Stimulated activated CD4-positive, alpha-beta T cell treated with anti-CD3 and anti-CD28 coated beads, Interleukin-4, amount 100 ng/mL, for 4 hours (primary cell): ENCODE measurements at regions not wholly inside any gene's neighbourhood (a gene's known extent, or its start where the extent isn't known, plus 50 kb on each side); places are given as distances from the start of the nearest gene placed in this dataset.
"Not testable (repeated sequence)": the region's sequence is repeated elsewhere in the genome, so short reads cannot be mapped to it uniquely, and the experiment has no call there.

Experiments
- DNase-seq, 2 experiments: peaks; one replicate each; pipeline ENCODE4 v3.0.0-alpha.2; 2020

DNA sequence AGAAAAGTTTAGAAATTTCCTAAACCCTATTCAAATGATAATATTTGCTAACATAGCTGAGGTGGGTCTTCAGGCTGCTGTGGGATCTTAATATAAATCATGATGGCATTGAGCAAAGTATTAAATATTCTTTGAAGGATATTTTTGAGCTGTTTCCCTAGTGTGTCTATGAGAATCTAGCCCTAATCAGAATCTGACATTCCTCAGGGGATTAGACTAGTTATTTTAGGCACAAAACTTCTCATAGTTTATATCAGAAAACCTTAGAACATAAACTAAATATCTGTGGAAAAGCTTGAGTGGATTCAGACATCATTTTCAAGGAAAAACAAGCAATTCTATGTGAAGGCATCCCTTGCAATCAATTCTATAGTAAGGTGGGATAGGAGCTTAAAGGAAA lies 594.5 kb downstream of the RFPL4B start:
- no peak for DNase-seq

DNA sequence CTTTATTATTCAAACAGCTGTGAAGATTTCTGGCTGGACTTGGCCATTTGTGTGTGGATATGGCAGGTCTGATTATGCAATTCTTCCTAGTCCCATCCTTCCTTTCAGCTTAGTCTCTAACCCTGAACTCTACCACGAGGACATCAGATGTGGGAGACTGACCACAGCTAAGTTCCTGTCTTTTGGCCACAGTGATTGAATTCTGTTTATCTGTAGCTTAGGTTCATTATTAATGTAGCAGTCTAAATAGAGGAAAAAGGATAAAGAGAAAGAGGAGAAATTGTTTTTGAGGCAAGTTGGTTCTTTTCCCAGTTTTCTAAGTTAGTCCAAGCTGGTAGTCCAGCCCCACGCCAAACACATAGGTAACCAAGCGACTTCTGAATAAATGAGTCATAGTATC lies 598.9 kb downstream of the RFPL4B start:
- DNase-seq, result no peak

DNA sequence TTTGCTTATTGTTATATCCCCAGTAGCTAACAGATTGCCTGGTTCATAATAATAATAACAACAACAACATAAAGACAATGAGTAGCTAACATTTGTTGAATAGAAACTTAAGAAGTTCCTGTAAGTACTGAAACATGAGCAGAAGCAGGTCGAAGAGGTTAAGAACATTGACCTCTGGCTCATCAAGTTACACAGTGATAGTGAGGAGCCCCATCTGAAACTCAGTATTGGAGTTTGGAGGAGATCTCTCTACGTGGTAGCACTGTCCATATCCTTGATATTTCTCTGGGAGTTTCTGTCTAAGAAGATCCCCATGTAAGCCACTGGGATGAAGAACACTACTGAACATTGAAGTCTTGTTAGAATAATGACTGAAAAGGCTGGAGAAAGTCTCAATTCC lies 600.4 kb downstream of the RFPL4B start:
- DNase-seq, result no peak

DNA sequence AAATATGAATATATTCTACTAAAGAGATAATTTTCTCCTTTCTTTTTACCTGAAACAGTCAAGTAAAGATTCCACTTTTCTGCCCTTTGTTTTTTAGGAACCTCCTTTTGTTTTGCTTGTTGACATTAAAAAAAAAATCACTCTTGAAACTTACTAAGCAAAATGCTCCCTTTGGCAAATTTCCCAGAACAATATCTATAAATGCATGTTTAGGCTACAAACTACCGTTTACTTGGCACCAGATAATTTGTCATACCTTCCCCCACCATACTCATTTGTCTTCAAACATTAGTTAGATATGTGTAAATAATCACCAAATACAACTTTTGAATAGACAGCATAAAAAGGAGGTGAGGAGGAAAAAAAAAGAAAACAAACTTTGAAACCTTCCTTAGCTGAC lies 604.7 kb downstream of the RFPL4B start:
- DNase-seq, result no peak

DNA sequence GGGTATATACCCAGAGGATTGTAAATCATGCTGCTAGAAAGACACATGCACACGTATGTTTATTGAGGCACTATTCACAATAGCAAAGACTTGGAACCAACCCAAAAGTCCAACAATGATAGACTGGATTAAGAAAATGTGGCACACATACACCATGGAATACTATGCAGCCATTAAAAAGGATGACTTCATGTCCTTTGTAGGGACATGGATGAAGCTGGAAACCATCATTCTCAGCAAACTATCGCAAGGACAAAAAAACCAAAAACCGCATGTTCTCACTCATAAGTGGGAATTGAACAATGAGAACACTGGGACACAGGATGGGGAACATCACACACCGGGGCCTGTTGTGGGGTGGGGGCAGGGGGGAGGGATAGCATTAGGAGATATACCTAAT lies 608.6 kb downstream of the RFPL4B start:
- not testable (repeated sequence) for DNase-seq

DNA sequence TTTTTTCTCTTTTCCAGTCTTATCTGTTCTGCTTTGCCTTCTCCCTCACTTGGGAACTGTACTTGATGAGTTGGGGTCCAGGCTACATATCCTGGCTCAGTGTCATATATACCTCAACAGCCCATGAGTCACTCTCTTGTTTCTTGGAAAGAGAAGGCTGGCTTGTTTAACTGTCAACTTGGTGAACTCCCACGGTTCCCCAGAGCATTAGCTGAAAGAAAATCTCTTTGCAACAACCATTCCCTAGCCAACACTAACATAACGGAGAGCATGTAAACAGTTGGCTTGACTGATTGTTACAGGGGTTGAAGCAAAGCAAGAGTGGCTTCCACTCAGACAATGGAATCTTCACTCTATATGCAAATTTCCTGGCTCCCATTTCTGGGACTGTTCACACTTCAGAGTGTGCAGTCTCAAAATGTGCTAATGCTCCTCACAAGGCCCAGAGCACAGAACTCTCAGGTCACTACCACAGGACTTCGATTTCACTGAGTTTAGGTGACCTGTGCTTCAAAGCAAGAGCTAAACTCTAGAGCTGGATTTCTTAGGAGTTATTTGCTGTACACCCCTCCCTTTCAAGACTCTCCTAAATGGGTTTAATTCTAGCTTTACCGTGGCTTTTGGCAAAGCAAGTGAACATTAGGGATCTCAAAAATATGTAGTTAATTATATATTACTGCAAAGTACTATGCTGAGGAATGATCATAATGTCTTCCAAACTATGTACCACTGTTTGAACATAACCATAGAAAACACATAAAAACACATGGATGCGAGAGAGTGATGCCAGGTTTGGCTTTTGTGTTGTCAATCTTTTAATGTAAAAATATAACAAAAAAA lies 609.8 kb downstream of the RFPL4B start:
- DNase-seq, result no peak

DNA sequence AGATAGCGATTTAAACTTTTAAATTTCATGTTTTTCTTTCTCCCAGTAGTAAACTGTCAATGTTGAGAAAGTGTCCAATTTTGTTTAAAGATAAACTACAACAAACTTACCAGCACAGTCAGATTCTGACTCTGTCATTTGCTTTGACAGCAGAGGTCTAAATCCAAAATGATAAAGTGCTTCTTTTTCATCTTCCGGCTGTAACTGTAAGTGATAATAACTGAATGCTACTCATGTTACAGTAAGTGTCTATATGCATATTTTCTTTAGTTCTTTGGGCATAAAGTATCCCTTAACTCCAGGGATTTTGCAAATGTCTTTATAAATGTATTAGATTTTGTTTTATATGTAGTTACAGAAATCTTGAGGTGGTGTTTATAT lies 610.4 kb downstream of the RFPL4B start:
- DNase-seq, result no peak

DNA sequence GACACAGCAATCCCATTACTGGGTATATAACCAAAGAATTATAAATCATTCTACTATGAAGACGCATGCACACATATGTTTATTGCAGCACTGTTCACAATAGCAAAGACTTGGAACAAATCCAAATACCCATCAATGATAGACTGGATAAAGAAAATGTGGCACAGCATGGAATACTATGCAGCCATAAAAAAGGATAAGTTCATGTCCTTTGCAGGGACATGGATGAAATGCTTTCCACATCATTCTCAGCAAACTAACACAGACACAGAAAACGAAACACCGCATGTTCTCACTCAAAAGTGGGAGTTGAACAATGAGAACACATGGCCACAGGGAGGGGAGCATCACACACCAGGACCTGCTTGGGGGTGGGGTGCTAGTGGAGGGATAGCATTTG lies 613.0 kb downstream of the RFPL4B start:
- DNase-seq, result not testable (repeated sequence)

DNA sequence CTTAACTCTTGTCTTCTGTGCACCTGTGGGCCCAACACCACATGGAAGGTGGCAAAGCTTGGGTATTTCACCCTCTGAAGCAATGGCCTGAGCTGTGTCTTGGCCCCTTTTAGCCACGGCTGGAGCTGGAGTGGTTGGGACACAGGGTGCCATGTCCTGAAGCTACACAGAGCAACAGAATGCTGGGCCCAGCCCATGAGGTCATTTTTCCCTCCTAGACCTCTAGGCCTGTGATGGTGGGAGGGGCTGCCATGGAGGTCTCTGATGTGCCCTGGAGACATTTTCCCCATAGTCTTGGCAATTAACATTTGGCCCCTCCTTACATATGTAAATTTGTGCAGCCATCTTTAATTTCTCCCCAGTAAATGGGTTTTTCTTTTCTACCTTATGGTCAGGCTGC lies 620.8 kb downstream of the RFPL4B start:
- DNase-seq, result no peak

DNA sequence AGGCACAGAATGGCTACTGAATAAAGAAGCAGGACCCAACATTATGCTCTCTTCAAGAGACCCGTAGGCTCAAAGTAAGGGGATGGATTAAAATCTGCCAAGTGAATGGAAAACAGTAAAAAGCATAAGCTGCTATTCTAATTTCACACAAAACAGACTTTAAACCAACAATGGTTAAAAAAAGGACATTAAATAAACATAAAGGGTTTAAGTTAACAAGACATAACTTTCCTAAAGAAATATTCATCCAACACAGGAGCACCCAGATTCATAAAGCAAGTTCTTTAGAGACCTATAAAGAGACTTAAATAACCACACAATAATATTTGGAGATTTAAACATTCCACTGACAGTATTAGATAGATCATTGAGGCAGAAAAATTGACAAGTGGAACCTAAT lies 624.5 kb downstream of the RFPL4B start:
- DNase-seq, result no peak

DNA sequence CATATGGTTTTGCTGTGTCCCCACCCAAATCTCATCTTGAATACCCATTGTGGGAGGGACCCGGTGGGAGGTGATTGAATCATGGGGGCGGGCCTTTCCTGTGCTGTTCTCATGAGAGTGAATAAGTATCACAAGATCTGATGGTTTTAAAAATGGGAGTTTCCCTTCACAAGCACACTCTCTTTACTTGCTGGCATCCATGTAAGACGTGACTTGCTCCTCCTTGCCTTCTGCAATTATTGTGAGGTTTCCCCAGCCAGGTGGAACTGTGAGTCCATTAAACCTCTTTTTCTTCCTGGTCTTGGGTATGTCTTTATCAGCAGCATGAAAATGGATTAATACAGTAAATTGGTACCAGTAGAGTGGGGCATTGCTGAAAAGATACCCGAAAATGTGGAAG lies 627.8 kb downstream of the RFPL4B start:
- not testable (repeated sequence) for DNase-seq

DNA sequence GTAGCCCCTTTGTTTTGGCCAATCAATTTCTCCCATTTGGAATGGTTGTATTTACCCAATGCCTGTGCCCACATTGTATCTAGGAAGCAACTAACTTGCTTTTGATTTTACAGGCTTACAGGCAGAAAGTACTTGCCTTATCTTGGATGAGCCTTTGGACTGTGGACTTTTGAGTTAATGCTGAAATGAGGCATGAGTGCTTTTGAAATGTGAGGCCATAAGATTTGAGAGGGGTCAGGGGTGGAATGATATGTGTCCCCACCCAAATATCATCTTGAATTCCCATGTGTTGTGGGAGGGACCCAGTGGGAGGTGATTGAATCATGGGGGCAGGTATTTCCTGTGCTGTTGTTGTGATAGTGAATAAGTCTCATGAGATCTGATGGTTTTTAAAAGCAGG lies 629.4 kb downstream of the RFPL4B start:
- not testable (repeated sequence) for DNase-seq

DNA sequence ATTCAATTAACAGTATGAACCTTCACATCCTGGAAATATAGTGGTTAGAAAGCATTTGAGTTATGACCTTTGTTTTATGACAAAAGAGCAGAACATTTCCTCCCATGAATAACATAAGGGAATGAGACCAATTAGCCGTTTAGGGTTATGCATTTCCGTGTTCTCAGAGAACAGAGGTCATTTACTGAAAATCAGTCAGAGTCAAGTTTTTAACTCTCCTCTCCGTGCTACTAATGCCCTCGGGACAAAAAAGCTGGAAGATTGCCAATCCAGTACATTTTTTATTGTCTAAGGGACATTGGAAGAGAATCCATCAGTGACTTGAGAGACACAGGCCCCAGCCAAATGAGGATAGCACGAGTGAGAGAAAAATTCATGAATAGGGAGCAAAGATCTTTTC lies 632.7 kb downstream of the RFPL4B start:
- no peak for DNase-seq

DNA sequence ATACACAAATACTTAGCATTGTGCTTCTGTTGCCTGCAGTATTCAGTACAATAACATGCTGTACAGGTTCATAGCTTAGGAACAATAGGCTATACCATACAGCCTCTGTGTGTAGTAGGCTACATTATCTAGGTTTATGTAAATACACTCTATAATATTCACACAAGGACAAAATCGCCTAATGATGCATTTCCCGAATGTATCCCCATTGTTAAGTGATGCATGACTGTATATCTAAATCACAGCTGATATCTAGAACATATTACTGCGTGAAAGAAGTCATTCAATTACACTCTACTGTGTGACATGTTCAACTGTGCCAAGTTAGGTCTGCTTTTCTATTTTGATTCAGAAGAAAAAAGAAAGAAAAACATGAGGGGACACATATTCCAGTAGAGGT lies 633.5 kb downstream of the RFPL4B start:
- no peak for DNase-seq

DNA sequence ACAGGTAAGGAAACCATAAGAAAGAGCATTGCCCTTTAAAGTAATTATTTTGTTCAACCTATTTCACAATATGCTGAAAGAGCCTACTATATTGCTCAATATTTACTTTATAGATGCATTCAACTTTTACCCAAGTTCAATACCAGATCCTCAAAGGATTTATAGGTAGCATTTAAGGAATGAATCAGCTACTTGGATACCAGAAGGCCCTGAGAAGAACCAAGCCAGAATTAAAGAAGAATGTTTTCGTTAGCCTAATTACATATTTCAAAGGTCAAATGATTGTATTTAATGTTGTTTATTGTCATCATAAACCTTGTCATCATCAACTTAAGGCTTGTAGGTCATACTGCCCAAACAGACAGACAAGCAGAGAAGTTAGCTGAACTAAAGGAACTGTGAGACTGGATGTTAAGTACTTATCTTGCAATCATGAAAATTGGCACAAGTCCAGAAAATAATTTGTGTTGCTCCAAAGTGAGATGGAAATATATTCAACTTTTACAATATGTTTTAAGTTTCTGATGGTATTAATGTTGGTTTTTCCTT lies 636.7 kb downstream of the RFPL4B start:
- DNase-seq, result no peak

DNA sequence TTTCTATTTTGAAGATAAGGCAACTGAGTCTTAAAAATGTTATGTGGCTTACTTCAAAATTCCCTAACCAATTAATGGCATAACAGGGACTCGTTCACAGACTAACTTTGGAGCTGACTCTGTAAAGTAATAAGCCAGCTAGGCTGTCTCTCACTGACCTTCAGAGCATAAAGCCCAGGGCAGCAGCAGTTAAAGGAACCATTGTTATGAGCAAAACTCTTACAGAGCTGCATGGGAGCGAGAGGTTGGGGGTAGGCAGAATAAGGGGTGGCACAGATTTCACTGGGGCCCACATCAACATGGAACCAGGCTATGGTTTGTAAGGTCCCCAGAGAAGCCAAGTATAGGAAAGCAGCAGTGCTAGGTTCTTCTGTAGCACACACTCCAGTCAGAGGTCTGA lies 637.8 kb downstream of the RFPL4B start:
- DNase-seq, result no peak

DNA sequence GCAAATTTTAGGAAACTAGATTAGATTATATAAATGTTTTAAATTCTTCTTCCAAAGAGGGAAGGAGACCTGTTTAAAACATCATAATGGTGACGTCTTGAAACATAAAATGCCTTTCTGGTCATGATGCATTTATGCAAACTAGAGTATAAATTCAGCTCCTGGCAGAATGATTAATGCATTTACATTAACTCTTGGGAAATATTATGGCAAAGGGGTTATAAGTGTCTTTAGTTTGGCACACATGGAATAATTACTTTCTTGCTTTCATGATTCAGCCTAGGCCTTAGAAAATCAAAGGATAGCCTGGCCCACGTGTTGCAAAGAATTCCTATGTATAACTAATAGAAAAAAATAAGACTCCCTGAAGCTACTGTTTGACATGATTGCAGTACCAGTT lies 639.2 kb downstream of the RFPL4B start:
- DNase-seq, result no peak

DNA sequence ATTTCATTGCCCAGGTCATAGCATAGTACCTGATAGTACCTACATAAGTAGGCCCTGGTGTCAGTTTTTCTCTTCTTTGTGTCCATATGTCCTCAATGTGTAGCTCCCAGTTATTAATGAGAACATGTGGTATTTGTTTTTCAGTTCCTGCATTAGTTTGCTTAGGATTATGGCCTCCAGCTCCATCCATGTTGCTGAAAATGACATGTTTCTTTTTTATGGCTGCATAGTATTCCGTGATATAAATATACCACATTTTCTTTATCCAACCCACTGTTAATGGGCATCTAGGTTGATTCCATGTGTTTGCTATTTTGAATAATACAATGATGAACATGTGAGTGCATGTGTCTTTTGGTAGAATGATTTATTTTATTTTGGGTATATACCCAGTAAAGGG lies 641.6 kb downstream of the RFPL4B start:
- no peak for DNase-seq

DNA sequence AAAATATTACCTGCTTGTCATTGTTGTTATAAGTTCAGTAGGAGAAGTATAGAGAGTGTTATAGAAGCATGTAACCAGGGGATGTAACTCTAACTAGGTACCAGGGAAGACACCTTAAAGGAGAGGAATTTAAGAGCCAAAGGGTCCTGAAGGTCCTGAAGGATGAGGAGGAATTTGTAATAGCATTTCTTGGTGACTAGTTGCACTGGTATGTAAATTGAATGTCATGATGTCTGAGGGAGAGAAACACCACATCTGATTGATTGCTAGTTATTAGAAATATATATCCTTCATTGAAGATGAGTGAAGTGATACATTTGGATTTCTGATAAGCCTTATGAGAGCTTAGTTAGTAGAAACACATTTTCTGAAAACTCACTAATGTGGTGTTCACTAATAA lies 643.8 kb downstream of the RFPL4B start:
- DNase-seq, result no peak

DNA sequence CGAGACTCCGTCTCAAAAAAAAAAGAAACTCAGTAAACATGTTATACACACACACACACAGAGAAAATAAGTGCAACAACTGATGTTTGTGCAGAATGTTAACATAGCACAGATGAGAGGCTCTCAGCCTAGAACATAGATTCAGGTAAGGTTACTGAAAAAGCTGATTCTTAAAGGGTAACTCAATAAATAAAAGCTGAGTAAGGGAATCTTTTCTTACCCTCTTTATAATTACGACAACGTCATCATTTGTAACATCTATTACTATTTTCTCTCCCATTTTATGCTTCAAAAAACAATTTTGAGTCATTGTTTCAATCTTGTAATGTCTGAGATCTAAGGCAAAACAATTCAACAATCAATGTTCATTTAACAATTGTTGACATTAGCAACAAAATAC lies 644.8 kb downstream of the RFPL4B start:
- no peak for DNase-seq

DNA sequence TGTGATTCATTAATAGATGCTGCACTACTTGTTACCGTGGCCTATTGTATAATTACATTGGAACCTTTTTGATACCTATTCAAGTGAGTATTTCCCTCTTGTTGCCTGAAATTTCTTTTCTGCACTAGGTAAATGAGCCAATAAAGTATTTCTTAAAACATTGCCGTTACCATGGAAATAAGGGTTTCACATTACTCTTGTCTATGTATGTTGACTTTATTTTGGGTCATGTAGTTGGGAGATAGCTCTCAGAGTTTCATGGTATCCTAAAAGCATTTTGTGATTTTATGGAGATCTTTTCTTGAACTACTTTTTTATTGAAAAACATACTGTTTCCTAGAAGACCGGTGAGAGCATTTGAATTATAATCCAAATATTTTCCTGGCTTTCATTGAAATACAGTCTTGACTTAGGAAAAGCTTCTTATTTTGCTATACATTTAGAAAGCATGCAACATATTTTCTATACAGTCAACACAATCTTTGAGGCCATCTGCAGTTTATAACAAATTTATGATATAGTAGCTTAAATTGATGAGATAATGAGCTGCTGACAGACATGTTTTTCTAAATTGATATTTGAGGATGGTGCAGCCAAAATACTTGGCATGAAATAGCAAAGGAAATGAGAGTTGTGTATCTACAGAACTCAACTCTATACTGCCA lies 650.4 kb downstream of the RFPL4B start:
- DNase-seq, result no peak

DNA sequence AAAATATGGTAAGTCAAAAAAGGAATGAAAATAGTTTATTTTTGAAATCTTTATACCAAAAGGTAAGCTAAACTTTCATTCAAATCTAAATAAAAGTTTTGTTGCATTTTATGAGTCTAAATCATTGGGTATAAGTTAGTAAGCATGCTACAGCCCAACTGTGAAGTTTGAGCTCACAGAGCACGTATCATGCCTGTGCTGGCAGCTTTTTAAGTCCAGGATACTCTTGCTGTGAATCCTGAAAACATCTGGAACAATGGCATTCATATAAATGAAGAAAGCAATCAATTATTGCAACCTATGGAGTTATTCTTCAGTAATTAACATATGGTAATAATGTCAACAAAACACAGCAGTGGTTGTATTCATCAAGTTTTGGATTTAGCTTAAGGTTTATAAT lies 656.9 kb downstream of the RFPL4B start:
- no peak for DNase-seq

DNA sequence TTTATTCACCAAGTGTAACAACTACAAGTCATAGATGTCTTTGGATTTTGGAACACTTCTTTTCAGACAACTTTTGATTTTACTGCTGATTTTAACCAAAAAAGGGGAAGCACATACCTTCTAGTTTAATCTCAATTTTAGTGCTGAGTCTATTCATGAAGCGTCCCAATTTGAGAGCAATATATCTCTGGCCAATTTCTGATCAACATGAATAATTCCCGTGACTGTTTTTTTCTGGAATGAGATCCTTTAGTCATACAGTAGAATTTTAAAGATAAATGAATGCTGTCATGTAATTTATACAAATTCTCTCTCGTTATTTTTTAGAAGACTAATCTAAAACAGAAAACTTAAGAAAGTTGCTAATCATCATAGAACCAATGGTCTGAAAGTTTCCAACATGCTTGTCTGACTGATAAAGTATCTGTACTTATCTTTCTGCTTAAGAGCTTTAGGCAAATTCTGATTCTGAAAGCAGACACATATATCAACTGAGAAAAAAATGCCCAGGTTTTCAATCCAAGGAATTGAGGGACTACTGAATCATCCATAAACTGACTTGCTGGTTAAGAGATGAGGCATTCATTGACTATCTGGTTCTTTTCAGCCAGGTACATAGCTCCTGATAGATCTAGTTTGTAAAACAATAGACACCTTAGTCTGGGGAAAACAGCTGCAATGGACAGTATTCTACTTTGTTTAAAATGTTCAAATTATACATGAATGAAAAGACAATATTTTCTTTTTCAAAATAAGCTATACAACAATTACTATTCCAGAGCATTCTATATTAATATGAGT lies 657.5 kb downstream of the RFPL4B start:
- DNase-seq, result no peak

DNA sequence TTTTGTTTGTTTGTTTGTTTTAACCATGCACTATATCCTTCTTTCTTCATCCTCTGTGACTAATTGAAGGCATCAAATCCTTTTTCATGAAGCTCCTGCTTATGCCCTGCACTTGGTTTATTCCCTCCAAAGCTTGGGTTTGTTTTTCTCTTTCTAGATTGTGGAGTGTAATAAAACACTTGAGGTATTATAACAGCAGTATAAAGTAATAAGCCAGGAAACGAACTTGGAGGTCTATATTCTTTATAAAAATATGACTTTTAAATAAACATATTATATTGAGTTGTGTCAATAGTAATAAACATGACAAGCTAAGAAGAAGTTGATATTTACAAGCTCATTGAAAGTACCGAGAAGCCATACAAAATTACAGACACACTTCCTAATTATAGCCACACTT lies 659.4 kb downstream of the RFPL4B start:
- no peak for DNase-seq
